Ammon's horn (tissue), 1 donor: ENCODE measurements at regions not wholly inside any gene's neighbourhood (a gene's known extent, or its start where the extent isn't known, plus 50 kb on each side); places are given as distances from the start of the nearest gene placed in this dataset.
"Not testable (repeated sequence)": the region's sequence is repeated elsewhere in the genome, so short reads cannot be mapped to it uniquely, and the experiment has no call there.

Source experiments
- DNase-seq: peaks from one replicate; pipeline ENCODE4 v3.0.0-alpha.2; 2016; ENCODE audit warnings: low spot score

DNA sequence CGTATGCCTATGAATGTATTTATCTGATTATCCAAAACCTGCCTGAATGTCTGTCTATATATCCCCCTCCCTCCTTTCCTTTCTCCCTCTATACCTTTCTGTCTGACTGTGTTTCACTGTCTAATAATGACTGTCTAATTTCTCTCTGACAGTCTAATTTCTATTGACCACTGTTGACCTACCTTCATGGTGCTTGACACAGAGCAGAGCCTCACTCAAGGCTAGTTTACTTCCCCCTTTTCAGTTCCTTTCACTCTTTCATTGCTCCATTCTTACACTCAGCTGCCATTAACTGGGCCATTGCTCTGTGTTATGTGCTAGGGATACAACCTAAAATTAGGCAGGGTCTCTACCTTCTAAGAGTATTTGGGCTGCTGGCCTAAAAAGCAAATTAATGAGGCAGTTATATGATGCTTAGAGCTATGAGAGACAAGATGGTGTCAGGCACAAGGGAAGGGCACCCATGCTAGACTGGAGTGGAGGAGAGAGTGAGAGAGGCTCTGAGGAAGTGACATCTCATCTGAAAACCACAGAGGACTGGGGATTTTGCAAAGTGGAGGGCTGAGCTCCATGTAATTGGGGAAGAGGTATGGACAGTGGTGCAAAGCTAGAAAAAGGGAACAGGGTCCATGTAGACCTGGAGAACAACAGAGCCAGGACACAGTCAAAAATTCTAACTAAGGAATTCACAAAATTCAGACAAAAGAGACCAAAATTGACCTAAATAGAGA is 348.6 kb upstream of the CHRNA7 start:
- DNase-seq, result not testable (repeated sequence)

DNA sequence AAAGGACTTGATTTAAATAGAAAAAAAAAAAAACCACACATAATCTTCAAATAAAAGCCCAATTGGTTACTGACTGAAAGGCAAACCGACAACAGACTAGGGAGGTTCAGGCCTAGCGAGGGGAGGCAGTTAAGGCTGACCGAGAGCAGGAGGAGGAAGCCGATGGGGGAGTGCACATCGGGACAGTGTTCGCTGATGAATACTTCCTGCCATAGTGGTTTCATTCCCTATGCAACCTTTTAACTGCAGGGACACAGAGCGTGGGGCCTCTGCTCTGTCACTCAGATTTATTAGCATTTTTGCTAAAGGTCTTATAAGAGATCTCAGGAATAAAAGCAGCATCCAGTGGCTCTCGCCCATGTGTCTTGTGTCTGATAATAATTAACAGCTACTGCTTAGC is 343.2 kb upstream of the CHRNA7 start:
- DNase-seq, result not testable (repeated sequence)

DNA sequence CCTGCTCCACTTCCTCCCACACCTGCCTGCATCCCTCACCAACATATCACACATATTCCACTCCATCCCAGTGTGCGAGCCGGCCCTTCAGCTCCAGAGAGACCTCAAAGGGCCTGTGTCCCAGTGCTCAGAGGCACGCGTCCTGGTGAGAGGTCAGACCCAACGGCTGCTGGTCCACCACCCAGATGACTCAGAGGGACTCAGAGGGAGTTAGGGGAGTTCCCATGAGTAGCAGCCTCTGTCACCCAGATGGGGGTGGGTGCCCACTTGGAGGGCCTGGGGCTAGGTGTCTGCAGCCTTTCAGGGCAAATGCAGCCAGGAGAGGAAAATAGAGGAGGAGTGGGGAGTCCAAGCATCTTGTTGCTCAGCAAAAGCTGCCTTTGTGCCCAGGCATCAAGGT is 333.8 kb upstream of the CHRNA7 start:
- not testable (repeated sequence) for DNase-seq

DNA sequence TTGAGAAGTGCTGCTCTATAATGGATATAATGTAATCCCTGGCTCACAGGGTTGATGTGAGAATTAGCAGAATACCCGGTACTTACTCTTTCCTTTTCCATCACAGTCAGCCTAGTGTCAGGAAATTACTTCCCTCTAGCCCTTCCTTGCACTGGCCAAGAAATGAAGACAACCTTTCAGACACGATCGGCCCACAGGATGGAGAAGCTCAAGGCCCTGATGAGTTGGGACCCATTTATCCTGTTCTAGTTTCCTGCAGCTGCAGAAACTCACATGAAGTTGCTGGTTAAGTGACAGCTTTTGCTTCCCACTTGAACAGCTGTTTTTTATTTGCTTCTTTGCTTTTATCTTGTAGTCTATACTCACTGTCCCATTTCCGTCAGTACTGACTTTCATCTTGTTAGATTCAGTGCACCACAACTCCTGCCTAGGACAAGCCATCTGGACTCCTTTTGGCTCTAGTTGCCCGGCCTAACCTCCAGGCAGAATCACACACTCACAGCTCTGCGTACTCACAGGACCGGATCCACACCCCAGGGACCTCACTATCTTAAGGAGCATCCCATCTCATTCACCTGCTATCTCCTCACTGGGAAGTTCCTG is 325.1 kb upstream of the CHRNA7 start:
- not testable (repeated sequence) for DNase-seq

DNA sequence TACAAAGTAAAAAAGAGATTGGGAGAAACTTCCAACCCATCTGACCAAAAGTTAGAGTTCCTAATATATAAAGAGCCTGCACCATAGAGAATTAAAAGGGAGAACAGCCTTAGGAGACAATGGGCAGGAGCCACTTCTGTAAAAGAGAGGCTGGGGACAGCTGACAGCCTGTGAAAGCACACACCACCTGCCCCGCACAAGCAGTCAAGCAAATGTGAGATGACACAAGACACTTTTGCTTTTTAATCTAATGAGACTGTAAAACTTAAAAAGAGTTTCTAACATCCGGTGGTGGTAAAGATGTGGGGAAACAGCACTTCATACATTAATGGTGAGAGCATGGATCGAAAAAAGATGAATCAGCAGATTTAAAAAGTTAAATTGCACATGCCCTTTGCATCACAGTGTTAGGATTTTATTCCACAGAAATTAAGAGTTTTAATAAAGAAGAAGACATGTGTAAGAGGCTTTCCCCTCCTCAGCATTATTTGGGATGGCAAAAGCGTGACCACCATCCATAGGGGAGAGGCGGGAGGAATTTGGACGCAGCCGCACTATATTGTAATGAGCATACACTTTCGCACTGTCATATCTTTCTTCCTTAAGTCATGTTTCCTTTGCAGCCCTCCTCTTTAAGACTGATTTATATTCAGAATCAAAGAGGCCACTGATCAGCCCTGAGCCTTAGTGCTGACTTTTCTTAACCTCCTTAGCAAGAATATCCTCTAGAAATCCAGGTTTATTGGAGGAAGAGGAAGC is 322.2 kb upstream of the CHRNA7 start:
- DNase-seq, result not testable (repeated sequence)

DNA sequence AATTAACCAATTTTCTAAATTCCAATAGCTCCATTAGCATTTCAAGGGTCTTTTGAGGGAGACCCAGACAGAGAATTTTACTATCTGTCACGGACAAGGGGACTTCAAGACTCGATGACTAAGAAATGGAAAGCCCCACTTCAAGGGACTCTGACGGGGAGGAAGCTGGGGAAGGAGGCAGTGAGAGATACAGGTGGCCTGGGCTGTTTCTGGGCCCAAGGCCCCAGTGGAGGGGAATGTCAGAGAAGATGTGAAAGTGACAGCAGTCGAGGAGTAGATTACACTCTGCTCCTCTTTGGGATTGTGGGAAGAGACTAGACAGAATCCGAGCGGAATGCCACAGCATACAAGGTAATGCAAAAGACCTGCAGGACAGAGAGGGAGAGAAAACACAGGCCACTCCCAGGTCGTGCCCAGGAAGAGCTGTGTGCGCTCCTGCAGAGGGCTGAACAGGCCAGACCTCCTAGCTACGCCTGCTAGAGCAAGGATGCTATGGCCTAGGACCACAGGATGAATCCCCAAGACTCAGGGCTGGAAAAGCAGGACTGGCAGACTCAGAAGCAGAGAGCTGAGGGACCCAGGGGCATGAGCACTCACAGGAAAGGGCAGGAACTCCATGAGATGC is 321.5 kb upstream of the CHRNA7 start:
- DNase-seq, result not testable (repeated sequence)

DNA sequence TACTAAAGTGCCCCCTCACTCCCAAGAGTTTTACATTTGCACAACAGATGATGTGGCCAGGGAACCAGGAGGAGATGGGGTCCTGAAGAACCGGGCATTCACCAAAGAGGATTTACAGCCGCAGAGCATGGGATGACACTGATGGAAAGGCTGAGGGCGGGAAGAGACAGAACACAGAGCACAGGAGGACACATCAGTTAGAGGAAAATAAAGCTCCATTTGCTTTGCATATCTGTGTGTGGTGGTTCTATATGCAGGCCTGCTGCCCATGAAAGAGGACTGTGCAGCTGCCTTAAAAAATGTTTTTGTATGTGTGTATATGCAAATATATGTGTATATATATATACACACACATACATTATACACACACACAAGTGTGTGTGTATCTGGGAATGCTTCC is 320.8 kb upstream of the CHRNA7 start:
- DNase-seq, result not testable (repeated sequence)

DNA sequence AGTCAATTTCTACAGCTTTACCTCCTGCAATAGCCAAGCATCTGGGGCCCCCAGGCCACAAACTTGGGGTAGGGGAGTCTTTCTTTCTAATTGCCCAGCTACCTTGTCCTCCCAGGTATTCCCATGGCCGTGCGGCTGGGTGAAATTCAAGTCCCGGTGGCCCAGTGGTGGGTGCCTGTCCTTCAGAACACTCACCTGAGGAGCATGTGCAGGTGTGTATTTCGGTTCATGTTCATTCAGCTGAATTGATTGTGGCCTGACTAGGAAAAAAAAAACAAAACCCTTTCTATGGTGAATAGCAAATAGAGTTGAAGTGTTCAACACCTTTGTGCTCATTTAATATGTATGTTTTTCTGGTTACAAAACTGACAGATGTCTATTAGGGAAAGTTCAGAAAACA is 319.5 kb upstream of the CHRNA7 start:
- DNase-seq, result not testable (repeated sequence)

DNA sequence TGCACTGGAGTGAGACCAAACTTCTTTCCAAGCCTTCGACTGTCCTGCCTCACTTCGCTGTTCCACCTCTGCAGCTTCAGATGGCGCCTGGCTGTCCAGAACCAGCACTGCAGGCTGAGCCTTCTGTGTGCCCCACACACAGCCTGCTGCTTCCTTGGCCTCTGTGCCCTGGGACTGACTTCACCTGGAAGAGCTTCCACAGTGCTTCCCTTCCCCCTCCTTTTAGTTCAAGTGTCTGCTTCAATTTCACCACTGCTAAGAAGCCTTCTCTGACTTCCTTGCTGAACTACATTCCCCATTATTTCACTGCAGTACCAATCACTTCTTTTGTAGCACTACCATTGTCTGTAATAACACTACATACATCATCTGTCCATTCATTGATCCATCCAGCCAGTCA is 315.1 kb upstream of the CHRNA7 start:
- not testable (repeated sequence) for DNase-seq

DNA sequence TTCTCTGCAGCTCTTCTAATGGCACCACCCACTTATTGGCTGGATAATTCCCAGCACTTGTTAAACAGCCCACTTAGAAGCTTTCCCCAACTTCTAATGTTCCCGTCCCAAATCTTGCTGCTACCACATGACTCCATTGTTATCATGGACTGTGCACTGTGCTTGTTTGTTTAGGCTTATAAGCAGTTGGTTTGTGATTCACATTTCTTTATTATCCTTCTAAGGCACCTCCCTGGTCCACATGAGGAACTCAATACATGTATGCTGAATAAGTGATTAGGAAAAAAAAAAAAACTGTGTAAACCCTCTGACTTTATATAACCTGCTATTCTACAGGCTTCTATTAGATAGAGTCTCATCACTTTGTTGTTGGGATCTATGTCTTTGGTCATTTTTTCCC is 311.7 kb upstream of the CHRNA7 start:
- DNase-seq, result not testable (repeated sequence)

DNA sequence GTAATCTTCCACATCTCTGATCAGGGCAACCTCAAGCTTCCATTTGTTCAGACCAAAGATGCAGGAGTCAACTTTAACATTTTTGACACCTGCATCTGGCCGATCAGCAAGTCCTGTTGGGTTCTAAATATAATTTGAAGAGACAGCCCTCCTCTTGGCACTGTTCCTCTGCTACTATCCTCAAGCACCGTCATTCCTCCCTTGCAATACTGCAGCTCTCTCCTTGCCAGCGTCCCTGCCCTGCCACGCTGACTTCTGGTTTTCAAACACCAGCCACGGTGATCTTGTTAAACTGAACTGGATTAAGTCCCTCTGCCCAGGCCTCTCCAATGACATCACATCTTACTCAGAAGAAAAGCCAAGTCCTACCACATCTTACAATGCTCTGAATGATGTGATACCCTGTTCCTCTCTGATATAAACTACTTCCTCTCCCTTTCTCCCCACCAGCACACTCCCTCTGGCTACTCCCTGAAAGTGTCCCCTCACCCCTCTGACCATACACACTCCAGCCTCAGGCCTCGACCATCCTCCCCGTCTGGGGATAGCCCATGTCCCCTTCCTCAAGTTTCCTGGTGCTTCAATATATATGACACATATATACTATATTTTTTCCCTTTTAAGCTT is 310.8 kb upstream of the CHRNA7 start:
- DNase-seq, result not testable (repeated sequence)

DNA sequence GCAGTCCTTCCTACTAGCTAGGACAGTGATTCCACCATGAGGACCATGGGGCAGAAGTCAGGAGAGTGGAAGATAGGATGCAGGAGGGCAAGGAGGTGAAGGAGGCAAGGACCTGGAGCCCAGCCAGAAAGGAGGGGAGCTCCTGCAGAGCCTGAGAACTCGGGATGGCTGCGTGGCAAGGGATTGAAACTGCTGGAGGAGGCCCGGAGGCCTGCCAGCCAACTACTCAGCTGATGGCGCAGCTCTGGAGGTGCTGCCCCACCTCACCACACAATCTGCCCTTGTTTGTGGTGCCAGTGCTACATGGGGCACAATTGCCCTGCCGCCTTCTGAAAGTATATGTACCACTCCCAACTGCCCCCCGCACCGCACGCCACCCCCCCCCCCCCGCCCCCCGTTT is 307.3 kb upstream of the CHRNA7 start:
- not testable (repeated sequence) for DNase-seq

DNA sequence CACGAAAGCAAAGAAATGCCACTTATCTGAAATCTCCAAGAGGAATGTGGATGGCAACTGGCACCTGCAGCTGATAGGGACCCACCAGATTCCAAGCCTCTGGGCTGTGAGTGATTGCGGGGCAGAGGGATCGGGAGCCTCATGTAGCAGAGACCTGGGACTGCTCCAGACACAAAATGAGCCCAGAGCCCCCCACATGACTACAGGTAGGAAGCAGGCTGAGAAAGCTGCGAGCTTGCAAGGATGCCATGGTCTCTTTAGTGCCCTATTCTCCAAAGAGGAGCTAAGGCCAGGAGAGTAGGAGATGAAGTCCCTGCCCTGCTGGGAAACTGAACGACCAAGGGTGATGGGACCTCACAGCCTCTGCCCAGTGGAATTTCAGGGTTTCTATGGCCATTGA is 305.4 kb upstream of the CHRNA7 start:
- not testable (repeated sequence) for DNase-seq

DNA sequence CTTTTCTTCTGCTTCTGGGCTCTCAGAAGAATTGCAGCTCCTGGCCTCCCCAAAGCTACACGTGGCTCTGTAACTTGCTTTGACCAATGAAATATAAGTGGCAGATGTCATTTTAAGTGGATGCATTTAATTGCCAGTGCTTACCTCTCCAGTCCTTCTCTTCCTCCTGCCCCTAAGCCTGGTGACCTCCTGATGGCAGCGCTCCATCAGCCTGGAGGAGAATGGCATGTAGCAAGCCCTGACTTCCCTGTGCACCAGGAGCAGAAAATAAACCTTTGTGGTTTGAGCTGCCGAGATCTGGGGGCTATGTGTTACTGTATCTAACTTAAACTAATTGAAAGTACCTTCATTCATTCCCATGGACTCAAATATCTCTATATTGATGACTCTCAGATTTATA is 304.7 kb upstream of the CHRNA7 start:
- not testable (repeated sequence) for DNase-seq

DNA sequence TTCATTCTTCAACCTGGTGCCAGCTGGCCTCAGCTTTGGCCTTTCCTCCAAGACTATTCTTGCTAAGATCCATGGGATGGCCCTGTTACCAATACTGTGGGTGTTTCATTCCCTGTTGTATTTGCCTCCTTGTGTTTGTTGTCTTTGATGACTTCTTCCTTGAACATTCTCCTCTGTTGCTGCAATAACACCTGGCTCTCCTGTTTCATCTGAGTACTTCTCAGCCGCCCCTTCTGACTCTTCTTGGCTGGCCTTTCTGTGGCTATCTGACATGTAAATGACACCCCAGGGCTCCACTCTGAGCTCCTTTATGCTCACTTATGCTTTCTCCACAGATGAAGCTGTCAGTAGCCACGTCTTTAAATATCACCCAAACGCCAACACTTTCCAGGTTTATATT is 302.7 kb upstream of the CHRNA7 start:
- no peak for DNase-seq

DNA sequence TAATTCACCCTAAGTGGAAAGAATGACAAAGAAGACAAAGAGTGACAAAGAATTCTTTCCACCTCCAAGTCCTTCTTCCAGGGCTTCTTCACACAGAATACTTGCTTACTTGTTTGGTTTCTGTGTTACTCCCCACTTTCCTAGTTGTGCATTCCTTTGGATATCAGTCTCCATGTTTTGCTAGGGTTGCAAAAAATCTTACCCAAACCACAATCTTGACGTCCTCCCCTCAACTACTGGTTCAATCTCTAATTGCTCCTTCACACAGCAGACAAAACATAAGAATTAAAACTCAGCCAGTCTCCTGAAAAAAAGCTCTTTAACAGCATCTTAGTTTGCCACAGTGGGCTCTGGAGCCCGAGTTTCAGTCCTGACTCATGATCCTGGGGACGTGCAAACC is 297.6 kb upstream of the CHRNA7 start:
- DNase-seq, result no peak

DNA sequence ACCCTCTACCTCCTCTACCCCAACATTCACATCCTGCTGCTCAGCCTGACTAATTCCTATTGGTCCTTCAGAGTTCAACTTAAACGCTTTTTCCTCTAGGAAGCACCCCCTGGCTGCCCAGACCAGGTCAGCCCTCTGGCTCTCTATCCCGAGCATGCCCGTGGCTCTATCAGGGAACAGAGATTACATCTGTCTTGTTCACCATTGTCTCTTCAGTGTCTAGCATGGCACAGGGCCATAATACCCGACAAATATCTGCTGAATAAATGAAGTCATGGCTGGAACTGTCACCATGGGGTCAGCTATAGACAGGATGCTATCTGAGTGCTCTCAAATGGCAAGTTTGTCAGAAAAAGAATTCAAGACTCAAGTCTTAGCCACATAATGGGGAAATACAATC is 296.9 kb upstream of the CHRNA7 start:
- peak; percentile 67 for DNase-seq

DNA sequence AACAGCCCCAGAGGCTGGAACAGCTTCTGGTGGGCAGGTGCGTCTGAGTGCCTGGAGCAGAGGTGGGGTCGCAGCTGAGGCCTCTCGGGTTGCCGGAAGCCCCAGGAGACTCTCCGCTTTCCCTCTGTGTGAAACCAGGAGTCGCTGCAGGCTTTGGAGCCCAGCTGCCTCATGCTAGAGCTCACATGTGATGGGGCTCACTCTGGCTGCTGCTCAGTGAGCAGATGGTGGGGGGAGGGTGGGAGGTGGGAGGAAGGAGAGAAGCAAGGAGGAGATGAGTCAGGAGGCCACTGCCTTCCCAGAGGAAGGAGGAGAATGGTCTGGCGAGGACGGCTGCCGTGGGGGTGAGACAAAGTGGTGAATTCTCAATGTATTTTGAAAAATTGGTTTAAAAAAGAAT is 290.1 kb upstream of the CHRNA7 start:
- DNase-seq, result peak; percentile 44

DNA sequence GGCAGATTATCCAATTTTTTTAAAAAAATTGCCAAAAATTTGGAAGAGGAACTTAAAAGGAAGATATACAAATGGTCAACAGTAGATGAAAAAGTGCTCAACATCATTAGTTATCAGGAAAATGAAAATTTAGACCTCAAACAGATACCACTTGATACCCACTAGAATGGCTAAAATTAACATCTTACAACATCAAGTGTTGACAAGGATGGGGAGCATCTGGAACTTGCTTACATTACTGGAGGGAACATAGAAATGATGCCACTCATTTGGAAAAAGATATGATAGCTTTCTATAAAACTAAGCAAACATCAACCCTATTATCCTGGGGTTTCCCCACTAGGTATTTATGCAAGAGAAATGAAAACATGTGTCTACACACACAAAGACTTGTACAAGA is 284.5 kb upstream of the CHRNA7 start:
- no peak for DNase-seq

DNA sequence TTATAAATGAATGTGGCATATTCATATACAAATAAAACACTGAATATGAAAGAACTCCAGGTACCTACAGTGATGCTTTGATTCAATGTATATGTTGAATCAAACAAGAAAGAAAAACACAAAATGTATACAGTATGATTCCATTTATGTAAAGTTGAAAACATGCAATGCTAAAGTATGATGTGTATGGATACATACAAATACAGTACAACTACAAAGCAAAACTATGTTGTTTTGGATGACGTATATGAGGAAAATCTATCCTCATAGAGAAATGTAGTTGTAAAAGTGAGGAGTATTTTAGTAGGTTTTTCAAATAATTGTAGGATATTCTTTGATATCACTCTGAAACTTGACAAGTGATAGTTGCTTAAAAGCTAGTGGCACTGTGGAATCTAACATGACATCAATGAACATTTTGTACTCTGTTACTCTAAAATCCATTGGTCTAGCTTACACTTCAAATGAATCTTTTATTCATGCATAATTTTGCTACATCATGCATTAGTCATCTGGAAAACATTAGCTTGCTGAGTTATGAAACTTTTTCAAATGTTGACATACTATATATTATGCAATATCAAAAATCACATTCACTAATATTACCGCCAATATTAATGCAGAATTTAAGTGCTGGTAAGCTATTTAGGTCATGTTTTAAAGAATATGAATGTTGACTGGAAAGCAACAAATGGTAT is 278.1 kb upstream of the CHRNA7 start:
- no peak for DNase-seq

DNA sequence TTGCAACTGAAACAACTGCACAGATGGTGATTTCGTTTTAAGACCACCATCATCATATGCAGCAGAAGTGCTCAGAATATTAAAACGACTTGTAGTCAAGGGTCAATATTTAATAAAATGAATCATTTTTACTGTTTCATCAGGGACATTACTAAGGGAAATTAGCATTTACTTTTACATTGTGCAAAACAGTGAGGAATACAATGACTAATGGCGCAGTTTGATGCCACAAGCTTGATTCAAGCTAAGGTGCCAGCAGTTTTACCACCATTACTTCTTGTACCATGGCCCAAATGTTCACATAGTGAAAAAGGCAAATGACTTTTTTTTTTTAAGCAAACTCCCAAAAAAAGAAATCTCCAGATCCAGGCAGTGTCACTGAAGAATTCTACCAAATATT is 277.4 kb upstream of the CHRNA7 start:
- DNase-seq, result no peak

DNA sequence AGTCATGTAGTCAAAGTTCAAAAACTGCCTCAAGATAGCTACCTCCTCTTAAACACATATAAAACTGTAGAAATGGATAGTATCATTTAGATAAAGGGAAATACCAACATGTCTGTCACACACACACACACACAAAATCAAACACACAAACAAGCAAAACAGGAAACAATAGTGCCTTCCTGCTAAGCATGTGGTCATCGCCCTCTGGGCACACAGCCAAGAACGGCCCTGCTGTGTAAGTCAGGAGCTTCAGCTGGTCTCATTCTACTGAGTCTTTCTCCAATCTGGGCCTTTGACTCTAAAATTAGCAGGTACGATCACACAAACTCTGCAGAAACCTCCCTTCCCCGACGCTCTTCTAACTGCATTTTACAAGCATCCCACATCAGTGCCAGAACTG is 272.2 kb upstream of the CHRNA7 start:
- DNase-seq, result peak; percentile 93
